K562 (cell line): ENCODE measurements at regions not wholly inside any gene's neighbourhood (a gene's known extent, or its start where the extent isn't known, plus 50 kb on each side); places are given as distances from the start of the nearest gene placed in this dataset.

Experiments used
- ATF7 ChIP-seq: fragments of 450-650 bp; IDR thresholded peaks from 2 replicates; pipeline ENCODE4 v1.7.1; 2014; ENCODE audit warnings: mild to moderate bottlenecking, moderate library complexity
- POLR2AphosphoS5 ChIP-seq: IDR thresholded peaks from 2 replicates; pipeline ENCODE4 v1.6.1; 2011; ENCODE audit warnings: mild to moderate bottlenecking, low read depth, low read length, moderate library complexity; ENCODE audit not compliant: control insufficient read depth, insufficient read depth
- SIX5 ChIP-seq, 2 experiments: IDR thresholded peaks; 2 replicates each; pipeline ENCODE4 v1.6.1; 2011; ENCODE audit warnings: low read length in 2 of 2, borderline replicate concordance in 1 of 2, low read depth in 1 of 2, mild to moderate bottlenecking in 1 of 2, moderate library complexity in 1 of 2; ENCODE audit not compliant: insufficient read depth in 1 of 2
- SMAD1 ChIP-seq: fragments of 150-350 bp; IDR thresholded peaks from 2 replicates; pipeline ENCODE4 v1.6.1; 2014; ENCODE audit warnings: low read length, low read depth; ENCODE audit not compliant: partially characterized antibody
- SP1 ChIP-seq: sonication (generic); formaldehyde crosslinking; IDR thresholded peaks from 2 replicates; pipeline ENCODE4 v1.8.1; 2022; ENCODE audit warnings: mild to moderate bottlenecking, missing genetic modification reagents
- TRIM24 ChIP-seq, 2 experiments: fragments of 450-650 bp; IDR thresholded peaks; 2 replicates each; pipeline ENCODE4 v1.6.1; 2016
- ZNF318 ChIP-seq, 2 experiments: fragments of 450-650 bp; IDR thresholded peaks; 2 replicates each; pipeline ENCODE4 v1.6.1; 2016; ENCODE audit warnings: mild to moderate bottlenecking in 2 of 2, borderline replicate concordance in 1 of 2, low read depth in 1 of 2, moderate library complexity in 1 of 2
- TF ChIP-seq, protein P1 (sequence below): sonication (generic); formaldehyde crosslinking; IDR thresholded peaks from 2 replicates; pipeline ENCODE4 v1.5.0; 2020; ENCODE audit warnings: missing genetic modification reagents
- TF ChIP-seq, protein P2 (sequence below), 3 experiments: IDR thresholded peaks in 2 of 3; conservative IDR thresholded peaks in 1 of 3; 2 replicates each; pipeline ENCODE4 v1.5.1; 2011 to 2012; ENCODE audit warnings: low read length in 3 of 3, mild to moderate bottlenecking in 3 of 3, control low read depth in 2 of 3, improper control_type of control experiment in 1 of 3, inconsistent platforms in 1 of 3, low read depth in 1 of 3, mixed read lengths in 1 of 3, moderate library complexity in 1 of 3; ENCODE audit not compliant: insufficient read depth in 2 of 3

GRCh38 chr1:185631843-185632242, 102.3 kb upstream of the HMCN1 start:
- TF ChIP-seq, protein P1, sequence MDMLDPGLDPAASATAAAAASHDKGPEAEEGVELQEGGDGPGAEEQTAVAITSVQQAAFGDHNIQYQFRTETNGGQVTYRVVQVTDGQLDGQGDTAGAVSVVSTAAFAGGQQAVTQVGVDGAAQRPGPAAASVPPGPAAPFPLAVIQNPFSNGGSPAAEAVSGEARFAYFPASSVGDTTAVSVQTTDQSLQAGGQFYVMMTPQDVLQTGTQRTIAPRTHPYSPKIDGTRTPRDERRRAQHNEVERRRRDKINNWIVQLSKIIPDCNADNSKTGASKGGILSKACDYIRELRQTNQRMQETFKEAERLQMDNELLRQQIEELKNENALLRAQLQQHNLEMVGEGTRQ (CRISPR knock-in tag): no peak
- TF ChIP-seq, protein P2, sequence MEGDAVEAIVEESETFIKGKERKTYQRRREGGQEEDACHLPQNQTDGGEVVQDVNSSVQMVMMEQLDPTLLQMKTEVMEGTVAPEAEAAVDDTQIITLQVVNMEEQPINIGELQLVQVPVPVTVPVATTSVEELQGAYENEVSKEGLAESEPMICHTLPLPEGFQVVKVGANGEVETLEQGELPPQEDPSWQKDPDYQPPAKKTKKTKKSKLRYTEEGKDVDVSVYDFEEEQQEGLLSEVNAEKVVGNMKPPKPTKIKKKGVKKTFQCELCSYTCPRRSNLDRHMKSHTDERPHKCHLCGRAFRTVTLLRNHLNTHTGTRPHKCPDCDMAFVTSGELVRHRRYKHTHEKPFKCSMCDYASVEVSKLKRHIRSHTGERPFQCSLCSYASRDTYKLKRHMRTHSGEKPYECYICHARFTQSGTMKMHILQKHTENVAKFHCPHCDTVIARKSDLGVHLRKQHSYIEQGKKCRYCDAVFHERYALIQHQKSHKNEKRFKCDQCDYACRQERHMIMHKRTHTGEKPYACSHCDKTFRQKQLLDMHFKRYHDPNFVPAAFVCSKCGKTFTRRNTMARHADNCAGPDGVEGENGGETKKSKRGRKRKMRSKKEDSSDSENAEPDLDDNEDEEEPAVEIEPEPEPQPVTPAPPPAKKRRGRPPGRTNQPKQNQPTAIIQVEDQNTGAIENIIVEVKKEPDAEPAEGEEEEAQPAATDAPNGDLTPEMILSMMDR (IDR thresholded peaks at IDR 0.05 in 2 of 3, conservative IDR thresholded peaks at IDR 0.05 in 1 of 3; ENCODE audit: insufficient read depth in 2 of 3, low read depth in 1 of 3, low read length in 3 of 3): no peak
- no peak for TF ChIP-seq SP1 (CRISPR knock-in tag)
- TF ChIP-seq POLR2AphosphoS5: no peak
- no peak for TF ChIP-seq ZNF318 (IDR thresholded peaks at IDR 0.05; ENCODE audit: borderline replicate concordance in 1 of 2, low read depth in 1 of 2)
- no peak for TF ChIP-seq SIX5 (IDR thresholded peaks at IDR 0.05; ENCODE audit: borderline replicate concordance in 1 of 2, insufficient read depth in 1 of 2, low read depth in 1 of 2, low read length in 2 of 2)
- TF ChIP-seq ATF7: no peak
- TF ChIP-seq TRIM24 (IDR thresholded peaks at IDR 0.05): no peak
- TF ChIP-seq SMAD1: no peak
